HepG2 (cell line): ENCODE measurements at regions not wholly inside any gene's neighbourhood (a gene's known extent, or its start where the extent isn't known, plus 50 kb on each side); places are given as distances from the start of the nearest gene placed in this dataset.

ENCODE experiments used
- ATM ChIP-seq: fragments of 450-650 bp; IDR thresholded peaks from 2 replicates; pipeline ENCODE4 v1.7.1; 2017; ENCODE audit warnings: mild to moderate bottlenecking, borderline replicate concordance
- BORCS8-MEF2B ChIP-seq: sonication (generic); formaldehyde crosslinking; IDR thresholded peaks from 2 replicates; pipeline ENCODE4 v1.8.0; 2022; ENCODE audit warnings: mild to moderate bottlenecking, missing genetic modification reagents
- EZH2 ChIP-seq: conservative IDR thresholded peaks from 2 replicates; pipeline ENCODE4 v1.6.1; 2012; ENCODE audit warnings: mild to moderate bottlenecking, low read depth, low read length, moderate library complexity
- HOXA9 ChIP-seq: sonication (generic); formaldehyde crosslinking; IDR thresholded peaks from 2 replicates; pipeline ENCODE4 v1.8.1; 2022; ENCODE audit warnings: missing genetic modification reagents, mild to moderate bottlenecking, moderate library complexity, borderline replicate concordance
- JDP2 ChIP-seq: sonication (generic); formaldehyde crosslinking; IDR thresholded peaks from 2 replicates; pipeline ENCODE4 v1.8.1; 2022; ENCODE audit warnings: missing genetic modification reagents, borderline replicate concordance
- MATR3 ChIP-seq: sonication (generic); formaldehyde crosslinking; IDR thresholded peaks from 2 replicates; pipeline ENCODE4 v1.4.0; 2020; ENCODE audit warnings: missing genetic modification reagents
- NAIF1 ChIP-seq: sonication (generic); formaldehyde crosslinking; IDR thresholded peaks from 2 replicates; pipeline ENCODE4 v1.5.0; 2020; ENCODE audit warnings: mild to moderate bottlenecking, missing genetic modification reagents, borderline replicate concordance
- NCOA2 ChIP-seq: sonication (generic); formaldehyde crosslinking; IDR thresholded peaks from 2 replicates; pipeline ENCODE4 v1.8.0; 2022; ENCODE audit warnings: inconsistent platforms
- NFKBIZ ChIP-seq: IDR thresholded peaks from 2 replicates; pipeline ENCODE4 v1.6.1; 2018; ENCODE audit warnings: missing genetic modification reagents, missing compliant biosample characterization
- PAF1 ChIP-seq: IDR thresholded peaks from 2 replicates; pipeline ENCODE4 v1.6.1; 2016; ENCODE audit warnings: missing genetic modification reagents, missing compliant biosample characterization
- PCBP1 ChIP-seq: fragments of 200-400 bp; formaldehyde crosslinking; IDR thresholded peaks from 2 replicates; pipeline ENCODE4 v1.6.1; 2017; ENCODE audit warnings: mild to moderate bottlenecking, low read depth, low read length, borderline replicate concordance
- SAFB2 ChIP-seq: sonication (generic); formaldehyde crosslinking; IDR thresholded peaks from 2 replicates; pipeline ENCODE4 v1.5.1; 2020; ENCODE audit warnings: missing genetic modification reagents, low read depth, mild to moderate bottlenecking, borderline replicate concordance
- SAP130 ChIP-seq: IDR thresholded peaks from 2 replicates; pipeline ENCODE4 v1.6.1; 2016; ENCODE audit warnings: low read depth
- TSC22D2 ChIP-seq: sonication (generic); formaldehyde crosslinking; IDR thresholded peaks from 2 replicates; pipeline ENCODE4 v1.5.1; 2020; ENCODE audit warnings: missing genetic modification reagents, mild to moderate bottlenecking, borderline replicate concordance
- ZNF331 ChIP-seq: sonication (generic); formaldehyde crosslinking; IDR thresholded peaks from 2 replicates; pipeline ENCODE4 v1.4.0; 2020; ENCODE audit warnings: missing genetic modification reagents
- ZNF430 ChIP-seq: sonication (generic); formaldehyde crosslinking; IDR thresholded peaks from 2 replicates; pipeline ENCODE4 v1.9.0; 2021; ENCODE audit warnings: mild to moderate bottlenecking, missing genetic modification reagents
- ZNF431 ChIP-seq: sonication (generic); formaldehyde crosslinking; IDR thresholded peaks from 2 replicates; pipeline ENCODE4 v1.9.0; 2022; ENCODE audit warnings: missing genetic modification reagents, low read depth, mild to moderate bottlenecking, borderline replicate concordance
- ZNF768 ChIP-seq: sonication (generic); formaldehyde crosslinking; IDR thresholded peaks from 2 replicates; pipeline ENCODE4 v1.4.0; 2020; ENCODE audit warnings: missing genetic modification reagents
- ZNF816 ChIP-seq: sonication (generic); formaldehyde crosslinking; IDR thresholded peaks from 2 replicates; pipeline ENCODE4 v1.8.0; 2022; ENCODE audit warnings: missing genetic modification reagents, mild to moderate bottlenecking, borderline replicate concordance
- TF ChIP-seq, protein P1 (sequence below): sonication (generic); formaldehyde crosslinking; IDR thresholded peaks from 2 replicates; pipeline ENCODE4 v1.8.0; 2022; ENCODE audit warnings: missing genetic modification reagents, mild to moderate bottlenecking, moderate library complexity, borderline replicate concordance
- TF ChIP-seq, protein P2 (sequence below): sonication (generic); formaldehyde crosslinking; IDR thresholded peaks from 2 replicates; pipeline ENCODE4 v1.4.0; 2020; ENCODE audit warnings: missing genetic modification reagents; ENCODE audit errors: not compliant biosample characterization
- TF ChIP-seq, protein P3 (sequence below): sonication (generic); formaldehyde crosslinking; IDR thresholded peaks from 2 replicates; pipeline ENCODE4 v1.4.0; 2020; ENCODE audit warnings: missing genetic modification reagents, borderline replicate concordance
- TF ChIP-seq, protein P4 (sequence below): sonication (generic); formaldehyde crosslinking; IDR thresholded peaks from 2 replicates; pipeline ENCODE4 v1.4.0; 2020; ENCODE audit warnings: mild to moderate bottlenecking, missing genetic modification reagents

DNA sequence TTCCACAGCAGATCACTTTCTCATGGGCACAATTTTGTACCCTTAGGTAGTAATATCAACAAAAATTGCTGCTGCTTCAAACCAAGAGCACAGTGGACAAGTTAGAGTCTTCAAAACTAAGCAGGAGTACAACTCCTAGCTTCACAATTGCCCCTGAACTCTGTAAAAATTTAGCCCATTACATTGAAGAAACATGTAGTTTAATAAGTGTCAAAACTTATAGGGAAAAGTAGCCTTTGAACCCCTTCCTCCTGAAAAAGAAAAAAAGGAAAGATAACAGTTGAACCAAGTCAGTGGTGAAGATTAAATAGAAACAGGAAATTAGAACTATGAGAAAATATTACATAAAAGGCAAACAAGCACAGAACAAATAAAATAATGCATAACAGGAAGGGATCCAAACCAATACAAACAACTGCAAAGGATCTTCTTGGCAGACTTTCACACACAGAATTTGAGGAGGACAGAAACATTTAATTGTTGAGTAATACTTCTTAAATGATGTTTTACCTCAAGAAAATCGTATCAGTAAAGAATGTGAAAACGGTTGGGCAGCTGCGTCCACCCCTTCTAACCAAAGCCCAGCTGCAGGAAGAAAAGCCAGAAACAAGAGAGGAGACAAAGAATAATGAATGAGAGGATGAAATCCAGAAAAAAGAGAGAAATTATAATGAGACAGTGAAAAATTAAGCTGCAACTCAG is 636.0 kb downstream of the NR2F1-AS1 start (continued):
- TF ChIP-seq MATR3 (no peak), PCBP1 (no peak), SAP130 (peak; percentile 57), EZH2 (no peak), NCOA2 (CRISPR knock-in tag) (peak; percentile 99), ZNF430 (peak; percentile 28; the same call in 1 of the 2 replicates), ZNF816 (CRISPR knock-in tag) (0 out of 2 replicates have a peak, but pooled peaks have one; percentile 46), TSC22D2 (no peak), ZNF431 (CRISPR knock-in tag) (no peak), ATM (no peak), BORCS8-MEF2B (no peak), SAFB2 (CRISPR knock-in tag) (no peak), ZNF331 (no peak), NAIF1 (CRISPR knock-in tag) (no peak), PAF1 (CRISPR knock-in tag) (peak; percentile 56; the same call in 1 of the 2 replicates), ZNF768 (no peak), NFKBIZ (no peak; the same call in 1 of the 2 replicates), JDP2 (CRISPR knock-in tag) (no peak), HOXA9 (CRISPR knock-in tag) (no peak; the same call in 1 of the 2 replicates)
- TF ChIP-seq, protein P1, sequence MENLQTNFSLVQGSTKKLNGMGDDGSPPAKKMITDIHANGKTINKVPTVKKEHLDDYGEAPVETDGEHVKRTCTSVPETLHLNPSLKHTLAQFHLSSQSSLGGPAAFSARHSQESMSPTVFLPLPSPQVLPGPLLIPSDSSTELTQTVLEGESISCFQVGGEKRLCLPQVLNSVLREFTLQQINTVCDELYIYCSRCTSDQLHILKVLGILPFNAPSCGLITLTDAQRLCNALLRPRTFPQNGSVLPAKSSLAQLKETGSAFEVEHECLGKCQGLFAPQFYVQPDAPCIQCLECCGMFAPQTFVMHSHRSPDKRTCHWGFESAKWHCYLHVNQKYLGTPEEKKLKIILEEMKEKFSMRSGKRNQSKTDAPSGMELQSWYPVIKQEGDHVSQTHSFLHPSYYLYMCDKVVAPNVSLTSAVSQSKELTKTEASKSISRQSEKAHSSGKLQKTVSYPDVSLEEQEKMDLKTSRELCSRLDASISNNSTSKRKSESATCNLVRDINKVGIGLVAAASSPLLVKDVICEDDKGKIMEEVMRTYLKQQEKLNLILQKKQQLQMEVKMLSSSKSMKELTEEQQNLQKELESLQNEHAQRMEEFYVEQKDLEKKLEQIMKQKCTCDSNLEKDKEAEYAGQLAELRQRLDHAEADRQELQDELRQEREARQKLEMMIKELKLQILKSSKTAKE (CRISPR knock-in tag), result no peak; the same call in 1 of the 2 replicates
- TF ChIP-seq, protein P2, sequence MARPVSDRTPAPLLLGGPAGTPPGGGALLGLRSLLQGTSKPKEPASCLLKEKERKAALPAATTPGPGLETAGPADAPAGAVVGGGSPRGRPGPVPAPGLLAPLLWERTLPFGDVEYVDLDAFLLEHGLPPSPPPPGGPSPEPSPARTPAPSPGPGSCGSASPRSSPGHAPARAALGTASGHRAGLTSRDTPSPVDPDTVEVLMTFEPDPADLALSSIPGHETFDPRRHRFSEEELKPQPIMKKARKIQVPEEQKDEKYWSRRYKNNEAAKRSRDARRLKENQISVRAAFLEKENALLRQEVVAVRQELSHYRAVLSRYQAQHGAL (CRISPR knock-in tag), result no peak
- TF ChIP-seq, protein P3, sequence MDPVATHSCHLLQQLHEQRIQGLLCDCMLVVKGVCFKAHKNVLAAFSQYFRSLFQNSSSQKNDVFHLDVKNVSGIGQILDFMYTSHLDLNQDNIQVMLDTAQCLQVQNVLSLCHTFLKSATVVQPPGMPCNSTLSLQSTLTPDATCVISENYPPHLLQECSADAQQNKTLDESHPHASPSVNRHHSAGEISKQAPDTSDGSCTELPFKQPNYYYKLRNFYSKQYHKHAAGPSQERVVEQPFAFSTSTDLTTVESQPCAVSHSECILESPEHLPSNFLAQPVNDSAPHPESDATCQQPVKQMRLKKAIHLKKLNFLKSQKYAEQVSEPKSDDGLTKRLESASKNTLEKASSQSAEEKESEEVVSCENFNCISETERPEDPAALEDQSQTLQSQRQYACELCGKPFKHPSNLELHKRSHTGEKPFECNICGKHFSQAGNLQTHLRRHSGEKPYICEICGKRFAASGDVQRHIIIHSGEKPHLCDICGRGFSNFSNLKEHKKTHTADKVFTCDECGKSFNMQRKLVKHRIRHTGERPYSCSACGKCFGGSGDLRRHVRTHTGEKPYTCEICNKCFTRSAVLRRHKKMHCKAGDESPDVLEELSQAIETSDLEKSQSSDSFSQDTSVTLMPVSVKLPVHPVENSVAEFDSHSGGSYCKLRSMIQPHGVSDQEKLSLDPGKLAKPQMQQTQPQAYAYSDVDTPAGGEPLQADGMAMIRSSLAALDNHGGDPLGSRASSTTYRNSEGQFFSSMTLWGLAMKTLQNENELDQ (CRISPR knock-in tag), result no peak
- TF ChIP-seq, protein P4, sequence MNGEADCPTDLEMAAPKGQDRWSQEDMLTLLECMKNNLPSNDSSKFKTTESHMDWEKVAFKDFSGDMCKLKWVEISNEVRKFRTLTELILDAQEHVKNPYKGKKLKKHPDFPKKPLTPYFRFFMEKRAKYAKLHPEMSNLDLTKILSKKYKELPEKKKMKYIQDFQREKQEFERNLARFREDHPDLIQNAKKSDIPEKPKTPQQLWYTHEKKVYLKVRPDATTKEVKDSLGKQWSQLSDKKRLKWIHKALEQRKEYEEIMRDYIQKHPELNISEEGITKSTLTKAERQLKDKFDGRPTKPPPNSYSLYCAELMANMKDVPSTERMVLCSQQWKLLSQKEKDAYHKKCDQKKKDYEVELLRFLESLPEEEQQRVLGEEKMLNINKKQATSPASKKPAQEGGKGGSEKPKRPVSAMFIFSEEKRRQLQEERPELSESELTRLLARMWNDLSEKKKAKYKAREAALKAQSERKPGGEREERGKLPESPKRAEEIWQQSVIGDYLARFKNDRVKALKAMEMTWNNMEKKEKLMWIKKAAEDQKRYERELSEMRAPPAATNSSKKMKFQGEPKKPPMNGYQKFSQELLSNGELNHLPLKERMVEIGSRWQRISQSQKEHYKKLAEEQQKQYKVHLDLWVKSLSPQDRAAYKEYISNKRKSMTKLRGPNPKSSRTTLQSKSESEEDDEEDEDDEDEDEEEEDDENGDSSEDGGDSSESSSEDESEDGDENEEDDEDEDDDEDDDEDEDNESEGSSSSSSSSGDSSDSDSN (CRISPR knock-in tag), result no peak
